WTC11 (cell line): ENCODE measurements at regions not wholly inside any gene's neighbourhood (a gene's known extent, or its start where the extent isn't known, plus 50 kb on each side); places are given as distances from the start of the nearest gene placed in this dataset.

Experiments
- ATF2 ChIP-seq: sonication (generic); formaldehyde crosslinking; IDR thresholded peaks from 2 replicates; pipeline ENCODE4 v1.8.1; 2022; ENCODE audit warnings: low read depth, missing genetic modification reagents, borderline replicate concordance
- CREB1 ChIP-seq: sonication (generic); formaldehyde crosslinking; IDR thresholded peaks from 2 replicates; pipeline ENCODE4 v1.8.0; 2023; ENCODE audit warnings: mild to moderate bottlenecking, missing genetic modification reagents
- CTCF ChIP-seq: fragments of 200-600 bp; IDR thresholded peaks from 2 replicates; pipeline ENCODE4 v1.8.0; 2022; ENCODE audit warnings: antibody characterized with exemption
- USF1 ChIP-seq: sonication (generic); formaldehyde crosslinking; IDR thresholded peaks from 2 replicates; pipeline ENCODE4 v1.8.0; 2022; ENCODE audit warnings: mild to moderate bottlenecking, missing genetic modification reagents
- ZNF219 ChIP-seq: sonication (generic); formaldehyde crosslinking; IDR thresholded peaks from 2 replicates; pipeline ENCODE4 v1.8.0; 2023; ENCODE audit warnings: missing genetic modification reagents, mild to moderate bottlenecking, borderline replicate concordance
- TF ChIP-seq, protein P1 (sequence below): sonication (generic); formaldehyde crosslinking; IDR thresholded peaks from 2 replicates; pipeline ENCODE4 v1.8.0; 2023; ENCODE audit warnings: missing genetic modification reagents

DNA sequence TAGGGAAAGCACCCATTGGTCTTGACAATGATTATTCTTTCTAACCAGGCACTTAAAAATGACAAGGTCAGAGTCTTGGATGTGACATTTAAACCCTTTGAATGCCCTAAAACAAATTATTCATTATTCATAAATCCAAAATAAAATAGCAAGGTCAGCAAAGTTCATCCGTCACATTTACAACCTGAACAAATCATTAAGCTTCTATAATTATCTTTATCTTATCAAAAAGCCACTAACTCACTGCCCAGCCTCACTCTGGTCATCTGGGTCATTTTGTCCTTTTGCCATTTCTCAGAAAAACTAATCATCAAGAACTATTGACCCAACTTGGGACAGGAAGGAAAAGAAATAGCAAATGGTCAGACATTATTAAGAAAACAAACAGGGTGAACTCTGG, 507.3 kb upstream of the CDH8 start:
- TF ChIP-seq CTCF (no peak), ZNF219 (no peak), ATF2 (CRISPR knock-in tag) (no peak), CREB1 (CRISPR knock-in tag) (no peak), USF1 (CRISPR knock-in tag) (no peak)
- TF ChIP-seq, protein P1, sequence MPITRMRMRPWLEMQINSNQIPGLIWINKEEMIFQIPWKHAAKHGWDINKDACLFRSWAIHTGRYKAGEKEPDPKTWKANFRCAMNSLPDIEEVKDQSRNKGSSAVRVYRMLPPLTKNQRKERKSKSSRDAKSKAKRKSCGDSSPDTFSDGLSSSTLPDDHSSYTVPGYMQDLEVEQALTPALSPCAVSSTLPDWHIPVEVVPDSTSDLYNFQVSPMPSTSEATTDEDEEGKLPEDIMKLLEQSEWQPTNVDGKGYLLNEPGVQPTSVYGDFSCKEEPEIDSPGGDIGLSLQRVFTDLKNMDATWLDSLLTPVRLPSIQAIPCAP = no peak
